ENCODE measurements at regions not wholly inside any gene's neighbourhood (a gene's known extent, or its start where the extent isn't known, plus 50 kb on each side); places are given as distances from the start of the nearest gene placed in this dataset.

DNA sequence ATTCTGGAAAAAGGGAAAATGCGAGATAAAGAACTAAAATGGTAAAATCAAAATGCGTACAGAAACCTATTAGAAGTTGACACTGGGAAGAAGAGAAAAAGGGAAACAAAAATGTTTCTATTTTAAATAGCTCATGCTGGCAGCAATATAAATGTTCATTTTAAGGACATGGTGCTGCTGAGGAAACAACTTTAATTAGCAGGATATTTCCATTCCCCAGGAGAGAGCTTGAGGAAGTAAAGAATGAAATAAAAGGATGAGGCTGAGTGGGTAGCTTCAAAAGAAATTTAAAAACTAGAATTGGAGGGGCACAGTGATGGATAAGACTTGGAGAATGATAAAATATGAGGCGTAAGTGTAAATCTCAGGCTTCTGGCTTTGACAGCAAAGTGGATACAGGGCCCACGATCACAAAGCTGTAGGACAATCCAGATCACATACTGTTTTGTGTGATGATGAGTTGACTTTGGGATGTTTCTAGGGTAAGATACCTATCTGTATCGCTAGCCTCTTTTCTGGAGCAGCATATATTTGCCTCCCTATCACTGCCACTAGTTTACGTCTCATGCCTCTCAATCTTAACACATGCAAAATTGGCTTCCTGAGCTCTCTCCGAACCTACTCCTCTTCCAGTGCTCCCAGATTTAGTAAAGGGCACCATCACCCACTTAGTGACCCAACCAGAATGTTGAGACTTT lies 571.3 kb upstream of the MIR17HG start:
- no peak for DNase-seq (ENCODE audit: low read depth in 2 of 2)

DNA sequence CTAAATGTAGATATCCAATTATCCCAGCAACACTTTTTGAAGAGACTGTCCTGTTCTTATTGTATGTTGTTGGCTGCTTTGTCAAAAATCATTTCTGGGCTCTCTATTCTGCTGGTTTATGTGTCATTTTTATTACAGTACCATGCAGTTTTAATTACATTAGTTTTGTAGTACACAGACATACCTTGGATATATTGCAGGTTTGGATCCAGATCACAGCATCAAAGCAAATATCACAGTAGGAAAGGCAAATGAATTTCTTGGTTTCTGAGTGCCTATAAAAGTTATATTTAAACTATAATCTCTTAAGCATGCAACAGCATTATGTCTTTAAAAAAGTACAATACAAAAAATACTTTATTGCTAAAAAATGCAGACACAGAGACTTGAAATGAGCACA lies 564.2 kb upstream of the MIR17HG start:
- no peak for DNase-seq (ENCODE audit: low read depth in 2 of 2)

DNA sequence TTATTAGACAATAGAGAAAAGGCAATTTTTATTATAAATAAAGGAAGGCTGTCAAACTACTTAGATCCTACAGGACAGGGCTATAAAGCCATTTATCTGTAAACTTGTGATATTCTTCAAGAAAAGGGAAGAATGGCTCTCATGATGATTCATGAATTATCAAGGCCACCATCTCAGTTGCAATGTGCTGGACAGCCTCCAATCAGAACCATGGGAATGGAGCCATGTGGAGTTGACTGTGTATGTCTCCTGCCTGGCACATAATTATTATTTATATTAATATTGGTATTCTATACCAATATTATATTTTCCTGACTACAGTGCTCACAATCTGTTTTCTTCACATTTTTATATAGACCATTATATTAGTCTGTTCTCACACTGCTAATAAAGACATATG lies 560.5 kb upstream of the MIR17HG start:
- no peak for DNase-seq (ENCODE audit: low read depth in 2 of 2)

DNA sequence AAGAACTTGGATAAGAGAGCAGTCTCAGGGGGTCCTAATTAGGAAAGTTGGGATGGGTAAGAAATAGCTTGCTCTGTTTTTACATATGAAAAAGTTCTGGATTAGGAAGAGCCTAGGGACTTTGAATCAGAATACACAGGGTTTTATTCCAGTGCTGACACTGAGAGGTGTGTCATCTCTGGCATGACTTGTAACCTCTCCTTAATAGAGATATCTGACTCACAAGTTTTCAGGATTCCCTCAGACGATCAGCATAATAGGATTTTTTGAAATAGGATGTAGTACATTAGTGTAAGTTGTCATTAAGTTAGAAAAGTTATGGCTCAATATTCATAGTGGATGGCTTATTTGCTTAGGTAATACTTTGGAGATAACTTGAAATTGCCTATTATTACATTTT lies 555.2 kb upstream of the MIR17HG start:
- DNase-seq (ENCODE audit: low read depth in 2 of 2): no peak

DNA sequence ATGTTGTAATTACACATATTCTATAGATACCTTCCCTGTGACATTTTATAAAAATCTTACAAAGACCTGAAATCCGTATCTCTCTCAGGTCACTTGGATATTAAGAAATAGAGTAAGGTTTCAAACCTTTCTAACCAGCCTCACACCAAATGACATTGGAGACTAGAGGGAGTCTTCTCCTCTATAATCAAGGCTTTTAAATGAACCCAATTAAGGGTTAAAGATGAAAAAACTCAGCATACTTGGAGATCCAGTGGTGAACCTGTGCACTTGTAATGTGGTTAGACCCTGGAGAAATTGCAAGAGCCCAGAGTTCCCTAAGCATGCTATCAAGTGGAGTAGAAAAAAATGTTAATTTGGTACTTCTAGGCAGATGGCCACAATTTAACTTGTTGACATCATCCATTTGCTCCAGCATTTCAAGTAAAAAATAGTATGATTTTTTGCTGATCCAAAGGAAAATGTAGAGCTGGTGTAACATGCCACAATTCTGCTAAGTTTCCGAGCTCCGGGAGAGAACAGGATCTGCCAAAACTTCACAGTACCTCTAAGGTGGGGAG lies 554.1 kb upstream of the MIR17HG start:
- DNase-seq (ENCODE audit: low read depth in 2 of 2): no peak

DNA sequence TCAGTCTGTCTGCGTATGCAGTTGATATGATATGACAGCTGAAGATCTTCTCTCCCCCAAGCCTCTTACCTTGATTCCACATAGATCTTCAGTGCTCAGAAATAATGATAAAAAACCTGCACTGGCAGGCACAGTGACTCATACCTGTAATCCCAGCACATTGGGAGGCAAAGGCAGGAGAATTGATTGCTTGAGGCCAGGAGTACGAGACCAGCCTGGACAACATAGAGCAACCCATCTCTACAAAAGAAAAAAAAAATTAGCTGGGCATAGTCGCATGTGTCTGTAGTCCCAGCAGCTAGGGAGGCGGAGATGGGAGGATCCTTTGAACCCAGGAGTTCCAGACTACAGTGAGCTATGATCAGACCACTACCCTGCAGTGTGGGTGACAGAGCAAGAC lies 551.0 kb upstream of the MIR17HG start:
- DNase-seq (ENCODE audit: low read depth in 2 of 2): no peak

DNA sequence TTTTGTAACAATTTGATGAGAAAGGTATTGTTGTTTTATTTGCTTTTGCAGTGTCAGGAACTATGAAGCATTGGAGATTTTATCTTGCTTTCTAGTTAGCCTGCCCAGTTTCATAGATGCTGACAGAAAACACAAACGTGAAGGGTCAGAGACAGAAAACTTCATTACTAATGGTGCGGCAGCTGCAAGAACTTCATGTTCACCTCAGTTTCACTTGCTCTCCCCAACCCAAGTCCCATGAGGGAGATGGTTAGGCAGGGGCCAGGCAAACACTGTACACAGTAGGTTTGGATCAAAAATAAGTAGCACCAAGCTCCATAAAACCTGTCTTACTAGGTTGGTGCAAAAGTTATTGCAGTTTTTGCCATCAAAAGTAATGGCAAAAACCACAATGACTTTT lies 550.2 kb upstream of the MIR17HG start:
- DNase-seq (ENCODE audit: low read depth in 2 of 2): no peak

DNA sequence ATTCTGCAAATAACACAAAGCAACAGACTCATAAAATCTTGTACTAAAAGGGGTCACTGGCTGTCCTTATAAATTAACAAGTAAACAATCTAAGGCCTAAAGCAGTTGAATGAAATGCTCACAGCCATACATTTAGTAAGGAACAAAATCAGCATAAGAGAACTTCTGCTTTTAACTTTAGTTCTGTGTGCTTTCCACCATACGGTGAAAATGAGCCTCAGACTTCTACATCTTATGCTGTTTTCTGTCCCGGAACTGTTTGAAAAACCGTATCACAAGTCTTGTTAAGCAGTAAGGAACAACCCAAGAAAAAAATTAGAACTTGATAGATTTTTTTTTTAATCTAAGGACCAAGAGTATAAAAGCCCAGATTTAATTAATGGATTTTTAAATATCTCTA lies 549.1 kb upstream of the MIR17HG start:
- DNase-seq (ENCODE audit: low read depth in 2 of 2): no peak

DNA sequence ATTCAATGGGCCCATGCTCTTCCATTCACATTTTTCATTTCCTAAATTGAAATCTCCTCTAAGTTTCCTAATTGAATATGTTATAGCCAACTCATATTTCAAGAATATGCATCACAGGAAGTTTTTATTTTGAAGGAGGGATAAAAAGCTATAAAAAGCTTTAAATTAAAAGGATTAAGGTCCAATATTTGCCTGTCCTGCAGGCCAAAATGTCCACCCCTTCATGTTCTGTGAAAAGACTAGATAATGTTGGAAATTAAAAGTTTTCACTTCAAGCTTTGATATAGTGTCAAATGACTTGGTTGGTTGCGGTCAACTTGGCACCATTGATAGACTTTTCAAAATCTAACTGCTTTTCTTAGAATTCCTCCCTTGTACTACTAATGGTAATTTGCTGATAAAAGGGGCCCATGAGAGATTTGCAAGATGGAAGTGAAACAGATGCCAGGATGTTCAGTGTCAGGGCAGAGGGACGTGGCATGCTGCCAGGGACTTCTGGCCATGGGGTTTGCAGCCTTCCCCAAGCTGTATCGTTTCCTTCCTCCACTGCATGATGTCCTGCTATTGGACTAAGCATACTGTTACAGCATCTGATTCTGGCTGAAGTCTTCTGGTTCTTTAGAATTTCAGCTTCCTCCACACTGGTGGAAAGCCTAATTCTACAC lies 547.3 kb upstream of the MIR17HG start:
- DNase-seq (ENCODE audit: low read depth in 2 of 2): no peak

DNA sequence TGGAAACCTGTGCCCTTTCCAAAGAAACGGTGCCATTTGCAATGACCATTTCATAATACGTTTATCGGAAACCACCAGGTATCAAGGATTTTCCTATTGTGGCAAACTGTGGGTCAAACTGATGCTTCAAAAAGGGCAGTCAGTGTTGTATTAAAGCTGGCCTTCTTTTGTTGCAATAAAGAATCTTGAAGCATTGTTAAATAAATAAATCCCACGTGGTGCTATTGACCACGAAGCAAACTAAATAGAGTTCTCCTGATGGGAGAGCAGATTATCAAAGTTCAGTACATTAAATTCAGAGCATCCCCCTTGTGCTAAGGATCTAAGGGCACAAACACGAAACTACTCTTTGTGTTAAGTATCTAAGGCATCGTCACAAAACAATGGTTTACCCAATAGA lies 545.9 kb upstream of the MIR17HG start:
- DNase-seq (ENCODE audit: low read depth in 2 of 2): no peak

DNA sequence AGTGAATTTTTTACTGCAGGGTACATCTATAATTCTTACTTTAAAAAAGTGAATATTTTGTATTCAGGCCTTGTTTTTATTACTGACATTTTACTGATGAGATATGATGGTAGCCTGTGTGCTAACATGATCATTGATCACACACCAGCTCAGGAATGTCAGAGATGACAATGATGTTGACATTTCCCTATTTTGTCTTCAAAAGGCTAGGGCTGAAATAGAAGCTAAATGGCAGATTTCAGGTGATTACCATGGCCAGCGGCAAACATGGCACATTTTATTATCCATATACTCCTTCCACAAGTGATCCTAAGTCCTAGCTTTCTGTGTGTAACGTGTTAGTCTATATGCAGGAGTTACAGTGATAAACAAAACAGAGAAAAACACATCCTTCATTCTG lies 544.3 kb upstream of the MIR17HG start:
- no peak for DNase-seq (ENCODE audit: low read depth in 2 of 2)

DNA sequence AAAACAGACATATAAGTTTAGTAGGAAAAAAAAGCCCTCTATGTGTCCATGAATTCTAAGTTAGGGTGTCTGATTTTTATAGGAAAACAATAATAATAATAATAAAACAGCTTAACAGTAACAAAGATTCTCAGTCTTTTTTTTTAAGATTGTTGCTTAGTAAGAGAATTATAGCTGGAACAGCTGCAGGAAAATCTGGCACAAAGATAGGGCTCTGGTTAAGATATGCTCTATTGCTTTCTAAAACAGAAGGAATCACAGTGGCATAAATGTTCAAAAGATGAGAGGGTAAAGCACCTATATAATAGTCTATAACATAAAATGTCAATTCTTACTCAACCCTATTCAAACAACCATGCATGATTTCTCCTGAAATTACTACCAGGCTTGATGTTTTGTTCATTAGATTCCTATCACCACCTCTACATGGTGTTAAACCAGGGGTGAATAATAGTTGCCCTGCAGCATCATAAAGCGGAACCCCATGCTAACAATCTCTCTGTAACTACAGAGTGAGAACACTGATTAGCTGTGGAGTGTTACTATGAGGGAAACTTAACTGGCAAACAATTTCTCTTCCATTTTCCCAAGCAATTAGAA lies 541.4 kb upstream of the MIR17HG start:
- DNase-seq (ENCODE audit: low read depth in 2 of 2): no peak

DNA sequence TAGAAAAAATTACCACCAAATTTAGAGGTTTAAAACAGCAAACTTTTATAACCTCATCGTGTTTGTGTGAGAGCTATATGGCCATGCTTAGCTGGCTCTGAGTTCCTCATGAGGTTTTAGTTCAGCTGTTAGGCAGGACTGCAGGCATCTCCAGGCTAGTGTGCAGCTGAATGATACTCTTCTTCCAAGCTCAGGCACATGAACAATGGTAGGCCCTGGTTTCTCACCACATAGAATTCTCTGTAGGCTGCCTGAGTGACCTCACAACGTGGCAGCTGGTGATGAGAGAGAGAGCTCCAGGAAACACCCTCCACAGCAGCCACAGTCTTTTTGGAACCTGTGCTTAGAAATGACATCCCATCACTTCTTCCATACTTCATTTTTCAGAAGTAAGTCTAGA lies 540.6 kb upstream of the MIR17HG start:
- no peak for DNase-seq (ENCODE audit: low read depth in 2 of 2)

DNA sequence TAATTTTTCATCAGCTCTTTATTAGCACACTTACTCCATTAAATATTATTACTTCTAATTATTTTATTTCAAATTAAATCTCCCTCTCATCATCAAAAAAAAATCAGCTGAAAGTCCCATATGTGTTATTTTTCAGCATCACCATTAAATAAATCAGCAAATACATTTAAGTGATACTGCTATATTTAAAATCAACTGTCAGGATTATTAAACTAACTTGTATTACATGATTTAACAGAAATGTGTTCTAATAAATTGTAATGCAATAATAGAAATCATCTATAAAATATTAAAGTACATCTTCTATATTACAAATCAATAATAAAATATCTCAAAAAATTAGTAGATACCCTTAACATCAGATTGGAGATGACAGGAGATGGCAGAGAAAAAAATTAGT lies 538.6 kb upstream of the MIR17HG start:
- no peak for DNase-seq (ENCODE audit: low read depth in 2 of 2)

DNA sequence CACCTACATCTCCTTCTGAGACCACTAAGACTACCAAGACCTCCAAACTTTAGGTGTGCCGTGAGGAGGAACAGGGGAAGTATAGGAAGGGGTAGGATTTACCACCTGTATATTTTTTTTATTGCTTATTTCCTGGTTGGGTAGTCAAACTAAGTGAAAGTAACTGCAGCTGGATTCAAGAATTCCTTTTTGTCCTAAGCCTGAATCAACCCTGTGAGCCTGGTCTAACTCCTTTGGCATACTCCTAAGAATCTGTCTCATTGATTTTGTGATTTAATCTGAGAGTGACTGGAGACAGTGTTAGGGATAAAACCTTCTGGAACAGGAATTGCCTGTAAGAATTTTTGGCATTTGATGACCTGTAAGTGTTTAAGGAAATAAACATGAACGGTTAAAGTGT lies 523.5 kb upstream of the MIR17HG start:
- DNase-seq (ENCODE audit: low read depth in 2 of 2): no peak

DNA sequence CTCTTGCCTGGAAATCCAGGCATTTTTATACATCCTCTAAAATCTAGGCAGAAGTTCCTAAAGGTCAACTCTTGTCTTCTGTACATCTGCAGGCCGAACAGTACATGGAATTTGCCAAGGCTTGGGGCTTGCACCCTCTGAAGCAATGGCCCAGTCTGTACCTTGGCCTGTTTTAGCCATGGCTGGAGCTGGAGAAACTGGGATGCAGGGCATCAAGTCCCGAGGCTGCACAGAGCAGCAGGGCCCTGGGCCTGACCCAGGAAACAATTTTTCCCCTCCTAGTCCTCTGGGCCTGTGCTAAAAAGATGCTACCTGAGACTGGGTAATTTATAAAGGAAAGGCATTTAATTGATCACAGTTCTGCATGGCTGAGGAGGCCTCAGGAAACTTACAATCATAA lies 520.8 kb upstream of the MIR17HG start:
- DNase-seq (ENCODE audit: low read depth in 2 of 2): no peak

DNA sequence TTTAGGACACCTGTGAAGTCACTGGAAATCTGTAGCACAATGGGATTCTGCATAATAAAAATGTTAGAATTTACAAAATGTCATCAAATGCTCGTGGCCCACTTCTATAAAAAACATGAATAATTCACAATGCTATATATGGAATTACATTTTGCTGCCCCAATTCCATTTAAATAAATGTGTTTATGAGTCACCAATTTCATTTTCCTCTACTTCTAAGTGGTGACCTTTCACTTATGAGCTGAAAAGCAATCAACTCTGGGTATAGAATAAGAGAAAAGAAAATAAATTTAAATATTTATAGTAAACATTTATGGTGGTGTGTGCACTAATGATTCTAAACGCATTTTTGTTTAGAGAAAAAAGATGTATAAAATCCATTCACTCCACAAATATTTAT lies 516.7 kb upstream of the MIR17HG start:
- no peak for DNase-seq (ENCODE audit: low read depth in 2 of 2)

DNA sequence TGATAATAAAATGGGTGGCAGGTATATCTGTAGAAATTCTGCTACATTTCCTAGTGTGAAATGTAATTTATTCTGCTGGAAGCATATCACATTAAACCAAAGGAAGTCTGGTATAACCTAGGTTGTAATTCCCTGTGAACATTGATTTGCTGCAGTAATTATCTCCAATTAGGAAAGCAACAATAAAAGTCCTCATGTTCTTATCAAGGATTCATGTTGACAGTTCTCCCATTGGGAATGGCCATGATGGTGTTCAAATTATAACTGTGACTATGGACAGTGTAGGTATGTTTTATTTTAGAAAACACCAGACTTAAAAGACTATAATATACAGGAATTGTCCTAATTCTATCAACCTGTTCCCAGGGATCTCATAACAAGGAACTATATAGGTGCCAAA lies 513.5 kb upstream of the MIR17HG start:
- DNase-seq (ENCODE audit: low read depth in 2 of 2): no peak

DNA sequence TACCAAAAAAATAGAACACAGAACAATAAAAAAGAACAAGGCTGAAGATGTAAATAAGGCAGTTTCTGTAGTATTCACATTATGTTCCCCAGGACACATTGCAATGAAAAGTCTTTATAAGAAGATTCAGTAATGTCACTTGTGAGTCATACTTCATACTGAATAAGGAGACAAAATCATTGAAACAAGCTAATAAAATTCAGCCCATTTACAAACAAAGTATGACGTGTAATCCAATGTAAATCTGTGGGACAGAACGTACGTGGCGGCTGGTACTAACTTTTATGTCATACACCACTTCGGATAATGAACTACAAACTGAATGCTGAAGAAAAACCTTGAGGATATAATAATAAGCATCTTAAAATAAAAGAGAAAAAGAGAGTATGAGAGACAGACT lies 512.8 kb upstream of the MIR17HG start:
- DNase-seq (ENCODE audit: low read depth in 2 of 2): no peak

DNA sequence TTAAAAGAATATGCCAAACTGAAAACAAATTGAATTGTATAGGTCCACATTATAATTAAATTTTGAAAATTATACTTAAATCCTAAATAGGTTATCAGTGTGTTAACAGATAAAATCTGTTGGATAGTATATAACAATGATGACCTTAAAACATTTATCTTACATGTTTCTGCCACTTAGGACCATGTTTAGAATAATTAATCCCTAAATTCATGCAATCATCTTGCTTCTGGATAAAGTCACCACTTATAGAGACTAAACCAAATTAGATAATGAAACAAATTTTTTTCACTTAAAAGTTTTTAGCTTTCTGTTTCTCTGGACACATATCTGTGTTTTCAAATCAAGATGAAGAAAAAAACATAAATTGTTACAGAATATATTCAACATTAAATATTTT lies 511.7 kb upstream of the MIR17HG start:
- DNase-seq (ENCODE audit: low read depth in 2 of 2): no peak

DNA sequence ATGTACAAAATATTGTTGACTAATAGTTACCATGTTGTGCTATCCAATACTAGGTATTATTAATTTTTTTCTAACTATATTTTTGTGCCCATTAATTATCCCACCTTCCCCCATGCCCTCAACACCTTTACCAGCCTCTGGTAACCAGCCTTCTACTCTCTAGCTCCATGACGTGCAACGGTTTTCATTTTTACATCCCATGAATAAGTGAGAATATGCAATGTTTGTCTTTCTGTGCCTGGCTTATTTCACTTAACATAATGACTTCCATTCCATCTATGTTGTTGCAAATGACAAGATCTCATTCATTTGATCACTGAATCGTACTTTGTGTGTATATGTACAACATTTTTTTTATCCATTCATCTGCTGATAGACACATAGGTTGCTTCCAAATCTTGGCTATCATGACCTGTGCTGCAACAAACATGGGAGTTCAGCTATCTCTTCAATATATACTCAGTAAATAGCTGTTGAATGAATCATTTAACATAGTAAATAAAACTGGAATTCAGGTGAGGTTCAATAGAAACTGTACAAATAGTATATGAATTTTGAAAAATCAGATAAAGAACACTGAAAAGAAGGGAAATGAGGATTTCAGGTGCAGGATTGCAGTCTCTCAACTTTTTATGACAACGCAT lies 509.0 kb upstream of the MIR17HG start:
- no peak for DNase-seq (ENCODE audit: low read depth in 2 of 2)

DNA sequence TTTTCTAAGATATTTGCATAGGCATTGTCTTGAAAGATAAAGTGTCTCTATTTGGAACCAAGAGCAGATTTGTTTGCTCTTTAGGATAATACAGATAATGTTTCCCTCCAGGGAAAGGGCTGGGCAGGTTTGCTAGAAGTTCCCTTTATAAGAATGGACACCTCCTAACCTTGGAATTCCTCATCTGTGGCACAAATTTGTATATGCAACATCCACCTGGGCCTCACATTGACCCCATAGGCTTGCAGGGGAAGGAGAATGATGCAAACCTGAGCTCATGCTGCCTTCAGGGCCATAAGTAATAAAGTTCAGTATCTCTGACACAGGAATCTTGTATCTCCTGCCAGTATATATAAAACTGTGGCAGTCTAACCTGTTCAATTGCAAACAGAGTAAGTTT lies 508.4 kb upstream of the MIR17HG start:
- DNase-seq (ENCODE audit: low read depth in 2 of 2): no peak

DNA sequence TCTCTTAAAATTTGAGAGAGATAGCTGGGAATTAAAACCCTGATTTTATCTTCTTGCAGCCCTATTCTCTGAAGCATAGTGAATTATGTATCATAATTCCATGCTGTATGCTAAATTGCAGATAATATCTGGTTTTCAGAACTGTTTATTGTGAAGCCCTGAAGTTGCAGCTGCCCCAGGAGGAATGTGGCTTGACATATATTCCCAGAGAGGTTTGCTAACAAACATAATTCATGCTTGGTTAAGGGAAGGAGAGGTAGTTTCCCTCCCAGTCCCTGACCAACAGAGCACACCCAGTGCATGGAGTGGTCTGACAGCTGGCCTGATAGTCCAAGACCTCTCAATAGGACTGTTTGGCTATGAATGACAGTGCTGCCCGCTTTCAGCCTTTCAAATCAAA lies 500.6 kb upstream of the MIR17HG start:
- no peak for DNase-seq (ENCODE audit: low read depth in 2 of 2)
